ENCODE measurements at regions not wholly inside any gene's neighbourhood (a gene's known extent, or its start where the extent isn't known, plus 50 kb on each side); places are given as distances from the start of the nearest gene placed in this dataset.

GRCh38 chr3:30078736-30079135, 527.7 kb upstream of the TGFBR2 start:
- no peak for FAIRE-seq
- Histone ChIP-seq H3K27me3 (ENCODE audit: control insufficient read depth, extremely low read depth, insufficient read depth, low read length) (no peaks in the 10 kb centered on the region), H2AFZ (ENCODE audit: control insufficient read depth, low read length) (no peak overlapping the region), H3K36me3 (ENCODE audit: control insufficient read depth in 2 of 2, extremely low read depth in 1 of 2, insufficient read depth in 2 of 2, low read length in 2 of 2) (no peaks in the 10 kb centered on the region), H3K9me1 (ENCODE audit: control insufficient read depth, extremely low read depth, insufficient read depth, low read length) (no peaks in the 10 kb centered on the region), H3K79me2 (ENCODE audit: control insufficient read depth, insufficient read depth, low read length) (no peaks in the 10 kb centered on the region), H3K9me3 (ENCODE audit: control insufficient read depth, low read depth, low read length) (no peaks in the 10 kb centered on the region), H3K9ac (ENCODE audit: control insufficient read depth, extremely low read depth, insufficient read depth, low read length) (no peak overlapping the region), H3K4me3 (ENCODE audit: control insufficient read depth in 2 of 3, extremely low read depth in 1 of 3, insufficient read depth in 2 of 3, low read depth in 1 of 3, low read length in 3 of 3) (no peak overlapping the region), H4K20me1 (ENCODE audit: control insufficient read depth, extremely low read depth, insufficient read depth, low read length) (no peaks in the 10 kb centered on the region), H3K4me2 (ENCODE audit: control insufficient read depth, extremely low read depth, insufficient read depth, low read depth, low read length) (no peak overlapping the region), H3K27ac (ENCODE audit: control insufficient read depth, insufficient read depth, low read length) (no peak overlapping the region), H3K4me1 (ENCODE audit: control insufficient read depth, extremely low read depth, insufficient read depth, low read length) (no peaks in the 10 kb centered on the region)
- no peak for TF ChIP-seq EZH2 (IDR thresholded peaks at IDR 0.05; ENCODE audit: low read length)
- no peak for TF ChIP-seq CTCF (optimal IDR thresholded peaks at IDR 0.05 in 1 of 3, IDR thresholded peaks at IDR 0.05 in 1 of 3, conservative IDR thresholded peaks at IDR 0.05 in 1 of 3; ENCODE audit: extremely low read depth in 1 of 3, insufficient read depth in 2 of 3, low read length in 3 of 3)
- dilution Hi-C loops (cut with MboI; ENCODE audit: extremely low pct_ligation_motif_present, low sequenced_read_pairs): no loop called here
- DNase-seq (ENCODE audit: low read depth, low spot score): no peak

GRCh38 chr3:30081904-30082303, 524.5 kb upstream of the TGFBR2 start:
- Histone ChIP-seq H3K36me3 (ENCODE audit: control insufficient read depth in 2 of 2, extremely low read depth in 1 of 2, insufficient read depth in 2 of 2, low read length in 2 of 2) (no peaks in the 10 kb centered on the region), H3K9me3 (ENCODE audit: control insufficient read depth, low read depth, low read length) (no peaks in the 10 kb centered on the region), H3K79me2 (ENCODE audit: control insufficient read depth, insufficient read depth, low read length) (no peaks in the 10 kb centered on the region), H3K4me2 (ENCODE audit: control insufficient read depth, extremely low read depth, insufficient read depth, low read depth, low read length) (no peak overlapping the region), H3K4me3 (ENCODE audit: control insufficient read depth in 2 of 3, extremely low read depth in 1 of 3, insufficient read depth in 2 of 3, low read depth in 1 of 3, low read length in 3 of 3) (no peak overlapping the region), H3K27me3 (ENCODE audit: control insufficient read depth, extremely low read depth, insufficient read depth, low read length) (no peaks in the 10 kb centered on the region), H4K20me1 (ENCODE audit: control insufficient read depth, extremely low read depth, insufficient read depth, low read length) (no peaks in the 10 kb centered on the region), H3K9ac (ENCODE audit: control insufficient read depth, extremely low read depth, insufficient read depth, low read length) (no peak overlapping the region), H3K4me1 (ENCODE audit: control insufficient read depth, extremely low read depth, insufficient read depth, low read length) (no peaks in the 10 kb centered on the region), H3K9me1 (ENCODE audit: control insufficient read depth, extremely low read depth, insufficient read depth, low read length) (no peaks in the 10 kb centered on the region), H2AFZ (ENCODE audit: control insufficient read depth, low read length) (no peak overlapping the region), H3K27ac (ENCODE audit: control insufficient read depth, insufficient read depth, low read length) (no peak overlapping the region)
- no peak for DNase-seq (ENCODE audit: low read depth, low spot score)
- no peak for FAIRE-seq
- dilution Hi-C loops (cut with MboI; ENCODE audit: extremely low pct_ligation_motif_present, low sequenced_read_pairs): no loop called here
- TF ChIP-seq CTCF (optimal IDR thresholded peaks at IDR 0.05 in 1 of 3, IDR thresholded peaks at IDR 0.05 in 1 of 3, conservative IDR thresholded peaks at IDR 0.05 in 1 of 3; ENCODE audit: extremely low read depth in 1 of 3, insufficient read depth in 2 of 3, low read length in 3 of 3) (no peak), EZH2 (IDR thresholded peaks at IDR 0.05; ENCODE audit: low read length) (no peak)
